H9 (cell line): ENCODE measurements at regions not wholly inside any gene's neighbourhood (a gene's known extent, or its start where the extent isn't known, plus 50 kb on each side); places are given as distances from the start of the nearest gene placed in this dataset.

Experiments
- DNase-seq: peaks from one replicate; pipeline ENCODE4 v3.0.0-alpha.2; 2017
- H2AFZ ChIP-seq: one replicate; pipeline ENCODE4 v1.6.1; 2013; ENCODE audit warnings: mild to moderate bottlenecking, low read length, control low read depth, moderate library complexity
- H2AK5ac ChIP-seq: 2 replicates; pipeline ENCODE4 v1.6.1; 2013; ENCODE audit warnings: low read length, control low read depth, mixed read lengths; ENCODE audit not compliant: insufficient read length
- H2BK120ac ChIP-seq: one replicate; pipeline ENCODE4 v1.6.1; 2013; ENCODE audit warnings: low read depth, mild to moderate bottlenecking, low read length, control low read depth, inconsistent platforms; ENCODE audit not compliant: poor library complexity, severe bottlenecking
- H2BK12ac ChIP-seq: 2 replicates; pipeline ENCODE4 v1.6.1; 2013; ENCODE audit warnings: low read length, control low read depth, mixed read lengths, low read depth; ENCODE audit not compliant: insufficient read length
- H2BK15ac ChIP-seq: 2 replicates; pipeline ENCODE4 v1.6.1; 2013; ENCODE audit warnings: low read depth, low read length, control low read depth
- H2BK20ac ChIP-seq: one replicate; pipeline ENCODE4 v1.6.1; 2013; ENCODE audit warnings: low read depth, mild to moderate bottlenecking, low read length, control low read depth, inconsistent platforms; ENCODE audit not compliant: poor library complexity, severe bottlenecking
- H2BK5ac ChIP-seq: 2 replicates; pipeline ENCODE4 v1.6.1; 2013; ENCODE audit warnings: low read length, control low read depth, mixed read lengths; ENCODE audit not compliant: insufficient read length
- H3K14ac ChIP-seq: 2 replicates; pipeline ENCODE4 v1.6.1; 2013; ENCODE audit warnings: low read length, control low read depth; ENCODE audit not compliant: insufficient read depth
- H3K18ac ChIP-seq: 2 replicates; pipeline ENCODE4 v1.6.1; 2013; ENCODE audit warnings: low read depth, mild to moderate bottlenecking, mixed read lengths, low read length, control low read depth; ENCODE audit not compliant: insufficient read length
- H3K23ac ChIP-seq: 2 replicates; pipeline ENCODE4 v1.6.1; 2013; ENCODE audit warnings: low read length, control low read depth, mixed read lengths, low read depth; ENCODE audit not compliant: insufficient read length
- H3K23me2 ChIP-seq: 2 replicates; pipeline ENCODE4 v1.6.1; 2013; ENCODE audit warnings: low read depth, mild to moderate bottlenecking, mixed read lengths, low read length, control low read depth; ENCODE audit not compliant: insufficient read length, poor library complexity, severe bottlenecking
- H3K27ac ChIP-seq: 2 replicates; pipeline ENCODE4 v1.5.1; 2013; ENCODE audit warnings: low read length, control low read depth, mixed read lengths, low read depth; ENCODE audit not compliant: insufficient read length
- H3K27me3 ChIP-seq: 2 replicates; pipeline ENCODE4 v1.6.1; 2013; ENCODE audit warnings: low read length, control low read depth, inconsistent platforms; ENCODE audit not compliant: insufficient read depth
- H3K4ac ChIP-seq: 2 replicates; pipeline ENCODE4 v1.6.1; 2013; ENCODE audit warnings: low read depth, mild to moderate bottlenecking, control low read depth, inconsistent platforms, low read length, moderate library complexity
- H3K4me1 ChIP-seq: 2 replicates; pipeline ENCODE4 v1.6.1; 2013; ENCODE audit warnings: low read length, control low read depth, inconsistent platforms; ENCODE audit not compliant: insufficient read depth
- H3K4me2 ChIP-seq: 2 replicates; pipeline ENCODE4 v1.6.1; 2013; ENCODE audit warnings: low read length, control low read depth, mixed read lengths; ENCODE audit not compliant: insufficient read length, insufficient read depth
- H3K56ac ChIP-seq: 2 replicates; pipeline ENCODE4 v1.6.1; 2013; ENCODE audit warnings: low read depth, mild to moderate bottlenecking, mixed read lengths, low read length, control low read depth; ENCODE audit not compliant: insufficient read length
- H3K79me1 ChIP-seq: 2 replicates; pipeline ENCODE4 v1.6.1; 2013; ENCODE audit warnings: low read depth, mild to moderate bottlenecking, moderate library complexity, low read length, control low read depth, inconsistent platforms; ENCODE audit not compliant: insufficient read depth, poor library complexity, severe bottlenecking
- H3K79me2 ChIP-seq: 2 replicates; pipeline ENCODE4 v1.6.1; 2013; ENCODE audit warnings: low read length, control low read depth, inconsistent platforms; ENCODE audit not compliant: insufficient read depth
- H3K9ac ChIP-seq: 2 replicates; pipeline ENCODE4 v1.6.1; 2013; ENCODE audit warnings: low read length, control low read depth, mixed read lengths; ENCODE audit not compliant: insufficient read length; ENCODE audit errors: extremely low read depth
- H3K9me3 ChIP-seq: one replicate; pipeline ENCODE4 v1.6.1; 2013; ENCODE audit warnings: low read depth, low read length, inconsistent platforms; ENCODE audit not compliant: control insufficient read depth
- H3T11ph ChIP-seq: one replicate; pipeline ENCODE4 v1.6.1; 2013; ENCODE audit warnings: mild to moderate bottlenecking, low read length, control low read depth, inconsistent platforms
- H4K20me1 ChIP-seq: one replicate; pipeline ENCODE4 v1.6.1; 2013; ENCODE audit not compliant: control insufficient read depth, insufficient read length, insufficient read depth
- H4K5ac ChIP-seq: 2 replicates; pipeline ENCODE4 v1.6.1; 2013; ENCODE audit warnings: low read depth, mild to moderate bottlenecking, mixed read lengths, low read length, control low read depth; ENCODE audit not compliant: insufficient read length
- H4K8ac ChIP-seq: replicated peaks from 2 replicates; pipeline ENCODE4 v1.6.1; 2013; ENCODE audit warnings: low read length, control low read depth, mixed read lengths, low read depth; ENCODE audit not compliant: insufficient read length
- H4K91ac ChIP-seq: 2 replicates; pipeline ENCODE4 v1.6.1; 2013; ENCODE audit warnings: low read depth, mild to moderate bottlenecking, moderate library complexity, mixed read lengths, low read length, control low read depth; ENCODE audit not compliant: insufficient read length
- H3K27ac Mint-ChIP-seq, 3 experiments: 2 replicates in 2 of 3; 3 replicates in 1 of 3; pipeline ENCODE4 v1.8.0; 2020 to 2021; ENCODE audit warnings: mixed read lengths in 3 of 3, mild to moderate bottlenecking in 1 of 3, moderate library complexity in 1 of 3
- H3K27me3 Mint-ChIP-seq: 2 replicates; pipeline ENCODE4 v1.8.0; 2021; ENCODE audit warnings: low read depth, mild to moderate bottlenecking, moderate library complexity, mixed read lengths
- H3K36me3 Mint-ChIP-seq, 3 experiments: 2 replicates in 2 of 3; 3 replicates in 1 of 3; pipeline ENCODE4 v1.8.0; 2020 to 2021; ENCODE audit warnings: low read depth in 3 of 3, mixed read lengths in 3 of 3; ENCODE audit not compliant: insufficient read depth in 1 of 3
- H3K4me1 Mint-ChIP-seq, 2 experiments: 2 replicates each; pipeline ENCODE4 v1.8.0; 2020; ENCODE audit warnings: mixed read lengths in 2 of 2
- H3K4me3 Mint-ChIP-seq, 2 experiments: 2 replicates in 1 of 2; 3 replicates in 1 of 2; pipeline ENCODE4 v1.8.0; 2020 to 2021; ENCODE audit warnings: mild to moderate bottlenecking in 2 of 2, mixed read lengths in 2 of 2, moderate library complexity in 1 of 2
- H3K9me3 Mint-ChIP-seq, 2 experiments: 2 replicates in 1 of 2; 3 replicates in 1 of 2; pipeline ENCODE4 v1.8.0; 2020; ENCODE audit warnings: mild to moderate bottlenecking in 2 of 2, mixed read lengths in 2 of 2, moderate library complexity in 1 of 2
- CTCF ChIP-seq: fragments of 200-600 bp; sonication (generic); conservative IDR thresholded peaks from 3 replicates; pipeline ENCODE4 v1.8.0; 2021; ENCODE audit warnings: antibody characterized with exemption, mild to moderate bottlenecking
- WGBS: extraction: QIAGEN DNeasy Blood & Tissue Kit; methylation state at CpG from one replicate; pipeline ENCODE4 v1.1.7; 2013; ENCODE audit warnings: missing lambda C conversion rate, low lambda C conversion rate, mixed read lengths; ENCODE audit not compliant: insufficient read length; ENCODE audit errors: extremely low coverage; 5-methylcytosine and 5-hydroxymethylcytosine counted together

GRCh38 chr7:67807826-67808225, 811.2 kb downstream of the TYW1 start:
- Histone ChIP-seq H3K9ac (no peak overlapping the region), H4K20me1 (no peaks in the 10 kb centered on the region), H2BK5ac (no peak overlapping the region), H3K4me2 (no peak overlapping the region), H3K9me3 (no peaks in the 10 kb centered on the region), H3K23ac (no peak overlapping the region), H3K27me3 (no peaks in the 10 kb centered on the region), H4K91ac (no peak overlapping the region), H4K8ac (no peak overlapping the region), H2BK120ac (no peak overlapping the region), H2AK5ac (no peak overlapping the region), H2BK12ac (no peak overlapping the region), H3K79me1 (no peaks in the 10 kb centered on the region), H2AFZ (no peak overlapping the region), H3K18ac (no peak overlapping the region), H3K79me2 (no peaks in the 10 kb centered on the region), H4K5ac (no peak overlapping the region), H2BK15ac (no peak overlapping the region), H3T11ph (no peak overlapping the region), H3K56ac (no peak overlapping the region), H3K4me1 (no peaks in the 10 kb centered on the region), H3K14ac (no peak overlapping the region), H3K4ac (no peak overlapping the region), H3K27ac (no peak overlapping the region), H3K23me2 (no peaks in the 10 kb centered on the region), H2BK20ac (no peak overlapping the region)
- H3K4me3 Mint-ChIP-seq = no peak overlapping the region
- no peak for TF ChIP-seq CTCF
- H3K27ac Mint-ChIP-seq = no peak overlapping the region
- H3K9me3 Mint-ChIP-seq = peaks cover 0 to 3% of the 10 kb centered on the region in 2 experiments; a peak in 1 of 5 replicates
- DNase-seq = no peak
- WGBS = no CpG with 5 or more reads among the region's 5 CpGs
- peaks cover 0 to 4% of the 10 kb centered on the region in 2 experiments; a peak in 2 of 4 replicates for H3K4me1 Mint-ChIP-seq
- peaks cover 1% of the 10 kb centered on the region for H3K27me3 Mint-ChIP-seq
- no peaks in the 10 kb centered on the region; a peak in 1 of 7 replicates for H3K36me3 Mint-ChIP-seq
